ENCODE measurements at regions not wholly inside any gene's neighbourhood (a gene's known extent, or its start where the extent isn't known, plus 50 kb on each side); places are given as distances from the start of the nearest gene placed in this dataset.

DNA sequence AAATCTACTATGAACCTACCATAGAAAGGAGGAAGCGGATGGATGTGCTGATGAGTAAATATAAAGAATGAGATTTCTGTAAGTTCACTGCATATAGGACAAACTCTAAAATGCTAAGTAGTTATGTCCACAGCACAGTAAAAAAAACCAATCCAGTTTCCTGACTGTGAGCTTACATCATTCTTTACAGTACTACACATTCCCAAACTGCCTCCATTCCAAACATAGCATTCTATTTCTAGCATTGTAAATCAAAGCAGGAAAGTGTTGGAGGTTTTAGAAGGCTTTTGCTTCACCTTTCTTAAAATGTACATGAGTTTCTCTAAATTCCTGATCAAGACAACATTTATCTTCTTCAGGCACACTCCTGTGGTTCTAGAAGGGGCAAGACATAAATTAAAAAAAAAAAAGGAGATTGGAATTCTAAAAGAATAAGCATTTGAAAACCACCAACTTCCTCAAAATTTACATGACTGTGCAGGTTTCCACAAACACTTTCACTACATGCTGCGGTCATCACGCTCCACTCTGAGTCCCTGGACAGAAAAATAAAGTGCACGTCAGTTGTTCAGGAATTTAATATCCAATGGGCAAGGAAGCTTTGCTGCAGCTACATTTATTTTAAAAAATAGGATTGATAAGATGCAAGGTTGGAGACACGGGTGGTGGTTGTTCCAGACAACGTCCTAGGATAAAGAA, 297.6 kb upstream of the STS start:
- DNase-seq (ENCODE audit: low spot score): no peak
- Histone ChIP-seq H3K9me3 (ENCODE audit: low read depth, low read length, poor library complexity, severe bottlenecking) (peaks cover 4% of the 10 kb centered on the region), H3K4me1 (ENCODE audit: insufficient read depth, low read length, poor library complexity, severe bottlenecking) (no peaks in the 10 kb centered on the region), H3K36me3 (ENCODE audit: insufficient read depth, low read length, poor library complexity, severe bottlenecking) (no peaks in the 10 kb centered on the region), H3K27me3 (replicated peaks; ENCODE audit: insufficient read depth, low read depth, low read length, poor library complexity) (no peaks in the 10 kb centered on the region), H3K27ac (ENCODE audit: low read depth, low read length, poor library complexity, severe bottlenecking) (no peak overlapping the region), H3K4me3 (ENCODE audit: low read depth, low read length, poor library complexity, severe bottlenecking) (no peak overlapping the region)
- intact Hi-C loops (cut with micrococcal nuclease; ENCODE audit: unreplicated experiment): no loop called here
- no TSS peak for BruUV-seq (replicated peaks)
- ChIA-PET CTCF (no interaction called here), POLR2A (ENCODE audit: low non-redundant PET) (no interaction called here)
- TF ChIP-seq, protein P1, sequence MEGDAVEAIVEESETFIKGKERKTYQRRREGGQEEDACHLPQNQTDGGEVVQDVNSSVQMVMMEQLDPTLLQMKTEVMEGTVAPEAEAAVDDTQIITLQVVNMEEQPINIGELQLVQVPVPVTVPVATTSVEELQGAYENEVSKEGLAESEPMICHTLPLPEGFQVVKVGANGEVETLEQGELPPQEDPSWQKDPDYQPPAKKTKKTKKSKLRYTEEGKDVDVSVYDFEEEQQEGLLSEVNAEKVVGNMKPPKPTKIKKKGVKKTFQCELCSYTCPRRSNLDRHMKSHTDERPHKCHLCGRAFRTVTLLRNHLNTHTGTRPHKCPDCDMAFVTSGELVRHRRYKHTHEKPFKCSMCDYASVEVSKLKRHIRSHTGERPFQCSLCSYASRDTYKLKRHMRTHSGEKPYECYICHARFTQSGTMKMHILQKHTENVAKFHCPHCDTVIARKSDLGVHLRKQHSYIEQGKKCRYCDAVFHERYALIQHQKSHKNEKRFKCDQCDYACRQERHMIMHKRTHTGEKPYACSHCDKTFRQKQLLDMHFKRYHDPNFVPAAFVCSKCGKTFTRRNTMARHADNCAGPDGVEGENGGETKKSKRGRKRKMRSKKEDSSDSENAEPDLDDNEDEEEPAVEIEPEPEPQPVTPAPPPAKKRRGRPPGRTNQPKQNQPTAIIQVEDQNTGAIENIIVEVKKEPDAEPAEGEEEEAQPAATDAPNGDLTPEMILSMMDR (conservative IDR thresholded peaks at IDR 0.05; ENCODE audit: low read depth, low read length): no peak
- no peak for TF ChIP-seq EZH2 (IDR thresholded peaks at IDR 0.05; ENCODE audit: borderline replicate concordance, low read depth, low read length, poor library complexity, severe bottlenecking)

DNA sequence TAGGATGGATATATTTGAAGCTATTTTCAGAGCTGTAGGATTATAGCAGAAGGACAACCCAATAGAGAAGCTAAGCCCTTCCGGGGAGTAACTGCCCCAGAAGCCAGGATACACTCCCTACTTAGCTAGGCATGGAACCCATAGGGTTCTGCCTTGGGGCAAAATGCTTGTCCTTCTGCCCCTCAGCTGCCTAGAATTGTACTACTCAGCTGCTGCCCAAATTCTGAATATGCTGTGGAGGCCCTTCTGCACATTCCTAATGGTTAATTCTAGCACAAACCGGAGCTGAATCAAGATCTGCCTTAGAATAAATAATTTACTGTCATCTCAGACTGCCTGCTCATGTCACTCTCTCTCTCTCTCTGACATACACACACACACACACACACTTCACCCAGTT, 297.7 kb upstream of the VCX3A start:
- no peaks in the 10 kb centered on the region for H3K9me3 ChIP-seq (ENCODE audit: low read depth, low read length, poor library complexity, severe bottlenecking)
- intact Hi-C loops (cut with micrococcal nuclease; ENCODE audit: unreplicated experiment): no loop called here
- TF ChIP-seq, protein P1 (conservative IDR thresholded peaks at IDR 0.05; ENCODE audit: low read depth, low read length): no peak
- no peaks in the 10 kb centered on the region for H3K4me1 ChIP-seq (ENCODE audit: insufficient read depth, low read length, poor library complexity, severe bottlenecking)
- DNase-seq (ENCODE audit: low spot score): no peak
- no peaks in the 10 kb centered on the region for H3K27me3 ChIP-seq (replicated peaks; ENCODE audit: insufficient read depth, low read depth, low read length, poor library complexity)
- H3K27ac ChIP-seq (ENCODE audit: low read depth, low read length, poor library complexity, severe bottlenecking): no peak overlapping the region
- CTCF ChIA-PET: no interaction called here
- no TSS peak for BruUV-seq (replicated peaks)
- no peaks in the 10 kb centered on the region for H3K36me3 ChIP-seq (ENCODE audit: insufficient read depth, low read length, poor library complexity, severe bottlenecking)
- H3K4me3 ChIP-seq (ENCODE audit: low read depth, low read length, poor library complexity, severe bottlenecking): no peak overlapping the region
- POLR2A ChIA-PET (ENCODE audit: low non-redundant PET): interaction anchor here (0.6 kb wide), 1 partner anchor 61 kb away, joined by 4 read pairs; no protein-coding TSS in a partner anchor

DNA sequence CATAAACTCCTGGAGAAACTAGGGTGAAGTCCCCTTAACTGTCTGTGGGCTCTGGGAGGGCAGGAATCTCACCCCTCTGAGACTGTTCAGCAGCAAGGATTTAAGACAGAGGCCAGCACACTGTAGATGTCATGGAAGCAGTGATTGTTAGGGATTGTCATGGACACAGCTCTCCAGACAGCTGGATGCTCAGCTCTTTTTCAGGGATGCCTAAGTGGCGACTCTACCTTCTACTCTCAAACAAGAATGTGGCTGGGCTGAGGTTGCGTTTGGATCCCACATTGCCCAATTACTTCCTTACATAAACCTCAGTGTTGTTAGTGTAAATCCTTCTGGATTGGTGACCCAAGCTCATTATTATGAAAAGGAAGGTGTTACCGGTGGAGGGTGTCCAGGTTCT, 291.9 kb upstream of the VCX3A start:
- POLR2A ChIA-PET (ENCODE audit: low non-redundant PET): no interaction called here
- Histone ChIP-seq H3K4me3 (ENCODE audit: low read depth, low read length, poor library complexity, severe bottlenecking) (no peak overlapping the region), H3K9me3 (ENCODE audit: low read depth, low read length, poor library complexity, severe bottlenecking) (no peaks in the 10 kb centered on the region), H3K27ac (ENCODE audit: low read depth, low read length, poor library complexity, severe bottlenecking) (no peak overlapping the region), H3K36me3 (ENCODE audit: insufficient read depth, low read length, poor library complexity, severe bottlenecking) (no peaks in the 10 kb centered on the region), H3K27me3 (replicated peaks; ENCODE audit: insufficient read depth, low read depth, low read length, poor library complexity) (no peaks in the 10 kb centered on the region), H3K4me1 (ENCODE audit: insufficient read depth, low read length, poor library complexity, severe bottlenecking) (no peaks in the 10 kb centered on the region)
- CTCF ChIA-PET: no interaction called here
- BruUV-seq (replicated peaks): no TSS peak
- no peak for TF ChIP-seq EZH2 (IDR thresholded peaks at IDR 0.05; ENCODE audit: borderline replicate concordance, low read depth, low read length, poor library complexity, severe bottlenecking)
- TF ChIP-seq, protein P1 (conservative IDR thresholded peaks at IDR 0.05; ENCODE audit: low read depth, low read length): no peak
- intact Hi-C loops (cut with micrococcal nuclease; ENCODE audit: unreplicated experiment): no loop called here
- no peak for DNase-seq (ENCODE audit: low spot score)
